Keratinocyte (primary cell): ENCODE measurements at regions not wholly inside any gene's neighbourhood (a gene's known extent, or its start where the extent isn't known, plus 50 kb on each side); places are given as distances from the start of the nearest gene placed in this dataset.

Source experiments
- DNase-seq: peaks from one replicate; pipeline ENCODE4 v3.0.0-alpha.2; 2011; ENCODE audit warnings: low read depth, missing footprints, low spot score
- FAIRE-seq: peaks from 2 replicates; lab custom pipeline; 2011; peaks lifted over from hg19 to GRCh38; lab: Jason Lieb, UNC
- H2AFZ ChIP-seq: 2 replicates; pipeline ENCODE4 v1.6.0; 2012; ENCODE audit warnings: low read length, control low read depth, inconsistent platforms; ENCODE audit not compliant: control insufficient read depth
- H3K27ac ChIP-seq: 2 replicates; pipeline ENCODE4 v1.5.1; 2011; ENCODE audit warnings: low read length; ENCODE audit not compliant: control insufficient read depth, insufficient read depth
- H3K27me3 ChIP-seq: 3 replicates; pipeline ENCODE4 v1.6.0; 2011; ENCODE audit warnings: low read length; ENCODE audit not compliant: control insufficient read depth, insufficient read depth; ENCODE audit errors: extremely low read depth
- H3K36me3 ChIP-seq, 2 experiments: 2 replicates in 1 of 2; 3 replicates in 1 of 2; pipeline ENCODE4 v1.5.1; 2011; ENCODE audit warnings: low read length in 2 of 2, mild to moderate bottlenecking in 1 of 2; ENCODE audit not compliant: control insufficient read depth in 2 of 2, insufficient read depth in 2 of 2; ENCODE audit errors: extremely low read depth in 1 of 2
- H3K4me1 ChIP-seq: 3 replicates; pipeline ENCODE4 v1.5.1; 2011; ENCODE audit warnings: low read length; ENCODE audit not compliant: control insufficient read depth, insufficient read depth; ENCODE audit errors: extremely low read depth
- H3K4me2 ChIP-seq: 3 replicates; pipeline ENCODE4 v1.6.0; 2011; ENCODE audit warnings: low read depth, low read length; ENCODE audit not compliant: control insufficient read depth, insufficient read depth; ENCODE audit errors: extremely low read depth
- H3K4me3 ChIP-seq, 3 experiments: fragments of 200-600 bp in 1 of 3; sonication (generic) in 1 of 3; 2 replicates in 2 of 3; 3 replicates in 1 of 3; pipeline ENCODE4 v1.5.1; 2011 to 2016; ENCODE audit warnings: low read length in 3 of 3, mild to moderate bottlenecking in 3 of 3, control low read depth in 2 of 3, inconsistent platforms in 1 of 3, low read depth in 1 of 3, mixed read lengths in 1 of 3, mixed run types in 1 of 3, moderate library complexity in 1 of 3; ENCODE audit not compliant: control insufficient read depth in 2 of 3, insufficient read depth in 2 of 3; ENCODE audit errors: extremely low read depth in 1 of 3
- H3K79me2 ChIP-seq: 2 replicates; pipeline ENCODE4 v1.6.0; 2012; ENCODE audit warnings: low read length; ENCODE audit not compliant: control insufficient read depth, insufficient read depth
- H3K9ac ChIP-seq: 3 replicates; pipeline ENCODE4 v1.6.0; 2011; ENCODE audit warnings: low read length; ENCODE audit not compliant: control insufficient read depth, insufficient read depth; ENCODE audit errors: extremely low read depth
- H3K9me1 ChIP-seq: 3 replicates; pipeline ENCODE4 v1.6.0; 2011; ENCODE audit warnings: low read length; ENCODE audit not compliant: control insufficient read depth, insufficient read depth; ENCODE audit errors: extremely low read depth
- H3K9me3 ChIP-seq: 2 replicates; pipeline ENCODE4 v1.5.1; 2012; ENCODE audit warnings: low read depth, low read length; ENCODE audit not compliant: control insufficient read depth
- H4K20me1 ChIP-seq: 3 replicates; pipeline ENCODE4 v1.6.0; 2011; ENCODE audit warnings: low read length; ENCODE audit not compliant: control insufficient read depth, insufficient read depth; ENCODE audit errors: extremely low read depth
- EZH2 ChIP-seq: IDR thresholded peaks from one replicate; pipeline ENCODE4 v1.6.1; 2012; ENCODE audit warnings: inconsistent platforms, mild to moderate bottlenecking, low read length, moderate library complexity
- dilution Hi-C: fragments of 300-500 bp; cut with MboI; formaldehyde crosslinking; loops from one replicate; pipeline ENCODE4 v1.7.0; 2020; ENCODE audit warnings: low sequenced_read_pairs; ENCODE audit not compliant: extremely low pct_ligation_motif_present
- TF ChIP-seq, protein P1 (sequence below), 3 experiments: IDR thresholded peaks in 1 of 3; conservative IDR thresholded peaks in 1 of 3; optimal IDR thresholded peaks in 1 of 3; 2 replicates in 2 of 3; 3 replicates in 1 of 3; pipeline versions ENCODE3 to v1.5.1; 2011; ENCODE audit warnings: low read length in 3 of 3, mild to moderate bottlenecking in 3 of 3, moderate library complexity in 2 of 3, control low read depth in 1 of 3, inconsistent platforms in 1 of 3; ENCODE audit not compliant: insufficient read depth in 2 of 3; ENCODE audit errors: extremely low read depth in 1 of 3

DNA sequence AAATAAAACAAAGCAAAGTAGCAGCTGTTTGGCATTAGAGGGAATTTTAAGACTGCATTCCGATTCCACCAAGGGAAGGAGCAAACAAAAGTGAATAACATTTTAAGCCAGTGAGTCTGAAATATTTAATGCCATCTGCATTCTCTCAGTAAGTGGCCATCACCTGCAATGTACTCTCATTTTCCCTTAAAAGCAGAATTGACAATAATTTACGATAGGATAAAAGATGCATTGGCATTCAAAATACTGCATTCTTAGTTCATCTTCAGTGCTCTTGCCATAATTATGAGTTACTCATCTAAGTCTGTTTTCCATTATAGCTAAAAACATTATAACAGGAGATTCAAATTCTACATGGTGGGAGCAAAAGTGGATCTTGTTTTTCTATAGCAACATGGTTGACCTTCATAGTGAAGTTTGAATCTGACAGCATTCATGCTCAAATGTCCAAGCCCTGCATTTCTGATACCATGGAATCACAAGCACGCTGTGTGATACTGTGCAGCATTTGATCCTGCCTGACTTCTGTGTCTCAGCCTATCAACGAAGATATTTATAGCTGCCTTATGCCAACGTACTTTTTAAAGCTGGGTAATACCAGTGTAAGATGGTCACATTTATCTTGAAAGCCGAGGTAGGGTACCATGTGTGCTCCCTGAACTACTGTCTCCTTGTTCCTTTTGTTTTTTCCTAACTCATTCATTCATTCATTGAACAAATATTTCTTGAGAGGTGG is 355.3 kb upstream of the IGFBP7 start:
- TF ChIP-seq EZH2, result no peak
- TF ChIP-seq, protein P1, sequence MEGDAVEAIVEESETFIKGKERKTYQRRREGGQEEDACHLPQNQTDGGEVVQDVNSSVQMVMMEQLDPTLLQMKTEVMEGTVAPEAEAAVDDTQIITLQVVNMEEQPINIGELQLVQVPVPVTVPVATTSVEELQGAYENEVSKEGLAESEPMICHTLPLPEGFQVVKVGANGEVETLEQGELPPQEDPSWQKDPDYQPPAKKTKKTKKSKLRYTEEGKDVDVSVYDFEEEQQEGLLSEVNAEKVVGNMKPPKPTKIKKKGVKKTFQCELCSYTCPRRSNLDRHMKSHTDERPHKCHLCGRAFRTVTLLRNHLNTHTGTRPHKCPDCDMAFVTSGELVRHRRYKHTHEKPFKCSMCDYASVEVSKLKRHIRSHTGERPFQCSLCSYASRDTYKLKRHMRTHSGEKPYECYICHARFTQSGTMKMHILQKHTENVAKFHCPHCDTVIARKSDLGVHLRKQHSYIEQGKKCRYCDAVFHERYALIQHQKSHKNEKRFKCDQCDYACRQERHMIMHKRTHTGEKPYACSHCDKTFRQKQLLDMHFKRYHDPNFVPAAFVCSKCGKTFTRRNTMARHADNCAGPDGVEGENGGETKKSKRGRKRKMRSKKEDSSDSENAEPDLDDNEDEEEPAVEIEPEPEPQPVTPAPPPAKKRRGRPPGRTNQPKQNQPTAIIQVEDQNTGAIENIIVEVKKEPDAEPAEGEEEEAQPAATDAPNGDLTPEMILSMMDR (optimal IDR thresholded peaks at IDR 0.05 in 1 of 3, IDR thresholded peaks at IDR 0.05 in 1 of 3, conservative IDR thresholded peaks at IDR 0.05 in 1 of 3; ENCODE audit: extremely low read depth in 1 of 3, insufficient read depth in 2 of 3, low read length in 3 of 3), result no peak
- H4K20me1 ChIP-seq, result no peaks in the 10 kb centered on the region
- no peak overlapping the region for H3K4me2 ChIP-seq
- H2AFZ ChIP-seq, result no peak overlapping the region
- no peak overlapping the region for H3K4me3 ChIP-seq
- no peaks in the 10 kb centered on the region for H3K36me3 ChIP-seq
- no peak overlapping the region for H3K9ac ChIP-seq
- FAIRE-seq, result no peak
- no peak overlapping the region for H3K27ac ChIP-seq
- H3K9me3 ChIP-seq, result no peaks in the 10 kb centered on the region
- no peaks in the 10 kb centered on the region for H3K9me1 ChIP-seq
- H3K79me2 ChIP-seq, result no peaks in the 10 kb centered on the region
- H3K4me1 ChIP-seq, result no peaks in the 10 kb centered on the region
- no peaks in the 10 kb centered on the region for H3K27me3 ChIP-seq
- no peak for DNase-seq
- dilution Hi-C loops, result loop anchor here (25.0 kb wide), 1 partner anchor 147 kb away; no protein-coding TSS in a partner anchor

DNA sequence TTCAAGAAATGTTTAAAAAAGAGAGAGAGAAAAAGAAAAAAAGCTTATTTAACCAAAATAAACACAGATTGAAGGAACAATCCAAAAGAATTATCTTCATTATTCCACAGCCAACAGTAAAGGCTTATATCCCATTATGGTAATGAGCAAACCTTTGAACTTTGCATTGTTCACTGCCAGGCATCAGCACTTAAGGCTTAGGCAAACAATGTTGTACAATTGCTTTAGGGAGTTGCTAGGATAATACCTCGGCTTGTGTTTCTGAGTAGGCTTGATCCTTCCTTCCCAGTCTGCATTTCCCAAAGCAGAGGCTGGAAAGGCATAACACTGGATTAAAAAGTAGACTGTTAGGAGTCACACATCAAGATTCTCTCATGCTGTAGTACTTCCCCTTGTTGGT is 352.7 kb upstream of the IGFBP7 start:
- H3K9me3 ChIP-seq, result no peaks in the 10 kb centered on the region
- DNase-seq (no peak), FAIRE-seq (no peak)
- no peaks in the 10 kb centered on the region for H4K20me1 ChIP-seq
- no peak overlapping the region for H2AFZ ChIP-seq
- H3K4me2 ChIP-seq, result no peak overlapping the region
- H3K4me3 ChIP-seq, result no peak overlapping the region
- no peaks in the 10 kb centered on the region for H3K79me2 ChIP-seq
- TF ChIP-seq, protein P1 (optimal IDR thresholded peaks at IDR 0.05 in 1 of 3, IDR thresholded peaks at IDR 0.05 in 1 of 3, conservative IDR thresholded peaks at IDR 0.05 in 1 of 3; ENCODE audit: extremely low read depth in 1 of 3, insufficient read depth in 2 of 3, low read length in 3 of 3), result no peak
- TF ChIP-seq EZH2, result no peak
- H3K27me3 ChIP-seq, result no peaks in the 10 kb centered on the region
- no peak overlapping the region for H3K9ac ChIP-seq
- H3K4me1 ChIP-seq, result no peaks in the 10 kb centered on the region
- dilution Hi-C loops, result loop anchor here (25.0 kb wide), 1 partner anchor 149 kb away; no protein-coding TSS in a partner anchor
- H3K9me1 ChIP-seq, result no peaks in the 10 kb centered on the region
- H3K27ac ChIP-seq, result no peak overlapping the region
- H3K36me3 ChIP-seq, result no peaks in the 10 kb centered on the region
